HG02798 (cell line): ENCODE measurements at regions not wholly inside any gene's neighbourhood (a gene's known extent, or its start where the extent isn't known, plus 50 kb on each side); places are given as distances from the start of the nearest gene placed in this dataset.
"Not testable (repeated sequence)": the region's sequence is repeated elsewhere in the genome, so short reads cannot be mapped to it uniquely, and the experiment has no call there.

Experiments
- ATAC-seq: cut with Tn5 transposase; IDR thresholded peaks from one replicate; pipeline ENCODE4 v1.9.1; 2021; ENCODE audit warnings: mild to moderate bottlenecking; ENCODE audit not compliant: unreplicated experiment, poor library complexity

DNA sequence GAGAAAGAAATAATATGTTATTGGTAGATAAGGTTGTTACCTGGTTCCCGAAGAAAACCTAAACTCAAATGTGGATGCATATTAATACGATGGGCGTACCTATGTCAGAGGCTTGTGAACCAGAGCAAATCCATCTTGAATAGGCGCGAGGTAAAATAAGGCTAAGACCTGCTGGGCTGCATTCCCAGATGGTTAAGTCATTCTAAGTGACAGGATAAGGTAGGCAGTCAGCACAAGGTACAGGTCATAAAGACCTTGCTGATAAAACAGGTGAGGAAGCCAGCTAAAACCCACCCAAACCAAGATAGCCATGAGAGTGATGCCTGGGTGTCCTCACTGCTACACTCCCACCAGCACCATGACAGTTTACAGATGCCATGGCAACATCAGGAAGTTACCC is 1400.1 kb downstream of the CDH8 start:
- no peak for ATAC-seq

DNA sequence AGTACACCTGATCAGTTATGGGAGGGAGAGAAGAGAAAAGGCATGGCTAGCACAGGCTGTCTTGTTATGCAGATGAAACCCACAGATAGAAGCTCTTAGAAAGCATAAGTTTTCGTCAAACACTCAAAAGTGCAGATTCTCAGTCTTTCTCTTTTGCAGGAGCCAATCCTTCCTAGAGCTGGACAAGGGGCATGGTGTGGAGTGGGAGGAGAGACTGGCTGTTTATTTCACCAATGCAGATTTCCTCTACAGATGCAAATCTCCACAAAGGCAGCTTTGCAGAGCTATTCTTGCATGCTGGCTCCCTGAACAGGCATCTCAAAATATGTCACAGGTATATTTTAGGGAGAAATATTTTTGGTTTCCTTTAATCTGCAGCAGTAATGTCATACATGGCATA is 1400.7 kb downstream of the CDH8 start:
- ATAC-seq, result no peak

DNA sequence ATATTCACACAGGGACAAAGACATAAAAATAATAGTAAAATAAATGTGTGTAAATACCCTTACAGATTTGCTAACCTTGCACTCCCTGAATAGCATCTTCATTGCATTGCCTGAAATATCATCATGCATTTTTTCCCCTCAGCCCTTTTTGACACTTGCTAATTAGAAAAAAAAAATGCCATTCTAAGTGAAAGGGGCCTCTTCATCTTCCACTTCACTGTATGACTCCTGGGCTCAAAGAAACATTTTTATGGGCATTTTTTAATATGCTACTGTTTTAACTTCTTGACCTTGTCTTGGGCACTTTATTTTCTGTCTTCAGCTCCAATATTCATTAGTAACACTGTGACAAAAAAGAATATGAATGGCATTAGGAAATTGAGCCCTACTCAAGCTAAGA is 1424.4 kb downstream of the CDH8 start:
- no peak for ATAC-seq

DNA sequence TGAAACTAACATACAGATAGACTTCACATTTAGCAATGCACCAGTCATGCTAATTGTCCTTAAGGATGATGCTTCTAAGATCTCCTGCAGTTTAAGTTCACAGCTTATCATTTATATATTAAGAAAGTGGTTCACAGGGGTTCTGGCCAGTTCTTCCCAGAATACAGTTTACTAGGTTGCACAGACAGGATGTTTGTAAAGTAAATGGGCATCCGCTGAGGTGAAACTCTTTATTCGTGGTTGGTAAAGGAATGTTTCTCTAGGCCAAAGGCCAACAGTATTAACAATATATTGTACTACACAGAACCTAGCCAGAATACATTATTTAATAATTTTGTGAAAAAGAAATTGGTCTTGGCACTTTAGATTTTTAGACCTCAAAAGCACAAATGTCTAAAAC is 1427.3 kb downstream of the CDH8 start:
- no peak for ATAC-seq

DNA sequence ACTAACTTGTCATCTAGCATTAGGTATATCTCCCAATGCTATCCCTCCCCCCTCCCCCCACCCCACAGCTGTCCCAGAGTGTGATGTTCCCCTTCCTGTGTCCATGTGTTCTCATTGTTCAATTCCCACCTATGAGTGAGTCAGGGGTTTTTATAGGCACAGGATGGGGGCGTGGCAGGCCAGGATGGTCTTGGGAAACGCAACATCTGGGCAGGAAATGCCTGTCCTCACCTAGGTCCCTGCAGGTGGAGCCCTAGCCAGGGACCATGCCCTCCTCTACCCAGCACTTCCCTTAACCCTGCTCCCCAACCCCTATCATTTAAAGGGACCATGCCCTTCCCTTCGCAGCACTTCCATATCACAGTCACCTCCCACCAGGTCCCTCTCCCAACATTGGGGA is 1430.6 kb downstream of the CDH8 start:
- not testable (repeated sequence) for ATAC-seq

DNA sequence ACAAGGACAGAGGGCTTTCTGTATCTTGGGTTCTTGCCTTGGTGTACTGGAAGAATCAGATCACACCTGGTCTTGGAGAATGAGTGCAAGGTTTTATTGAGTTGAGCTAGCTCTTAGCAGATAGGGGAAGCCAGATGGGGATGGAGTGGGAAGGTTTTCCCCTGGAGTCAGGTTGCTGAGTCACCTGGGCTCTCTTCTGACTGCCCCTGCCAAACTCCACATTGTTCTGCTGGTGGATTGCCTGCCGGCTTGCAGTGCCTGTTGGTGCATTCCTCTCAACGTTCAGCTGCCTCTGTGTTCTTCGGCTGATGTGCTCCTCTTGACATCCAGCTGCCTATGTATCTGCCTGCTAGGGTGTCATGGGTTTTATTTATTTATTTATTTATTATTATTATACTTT is 1431.1 kb downstream of the CDH8 start:
- ATAC-seq, result no peak

DNA sequence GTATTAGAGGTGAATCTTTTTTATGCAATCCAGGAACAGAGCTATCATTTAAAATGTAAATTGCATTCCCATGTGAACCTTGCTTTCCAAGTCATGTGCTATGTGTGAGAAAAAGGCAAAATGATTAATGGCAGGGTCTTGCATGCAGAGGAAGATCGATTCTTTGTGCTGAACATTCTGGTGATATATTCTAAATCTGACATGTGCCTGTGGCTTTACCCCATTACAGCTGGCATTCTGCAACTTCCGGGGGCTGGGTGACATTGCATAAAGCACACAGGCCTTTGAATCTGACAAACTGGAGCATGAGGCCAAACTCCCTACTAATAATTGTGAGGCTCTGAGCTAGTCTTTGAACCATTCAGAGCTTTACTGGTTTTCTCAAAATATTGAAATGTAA is 1449.7 kb downstream of the CDH8 start:
- ATAC-seq, result no peak

DNA sequence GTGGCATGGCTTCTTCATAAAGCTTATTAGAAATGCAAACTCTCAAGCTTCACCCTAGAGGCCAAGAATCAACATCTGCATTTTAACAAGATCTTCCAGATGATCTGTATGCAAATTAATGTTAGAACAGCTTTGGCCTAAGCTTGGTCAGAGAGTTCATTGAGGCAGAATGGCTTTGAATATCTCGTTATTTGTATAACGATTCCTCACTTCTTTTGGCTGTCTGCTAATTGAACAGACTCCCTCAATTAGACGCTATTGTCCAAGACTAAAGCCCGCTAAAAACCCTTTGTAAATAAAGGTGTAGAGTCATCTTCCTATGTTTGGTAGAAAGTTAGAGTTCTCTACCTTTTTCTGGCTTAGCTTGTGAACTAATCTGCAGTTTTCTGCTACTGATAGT is 1453.7 kb downstream of the CDH8 start:
- no peak for ATAC-seq

DNA sequence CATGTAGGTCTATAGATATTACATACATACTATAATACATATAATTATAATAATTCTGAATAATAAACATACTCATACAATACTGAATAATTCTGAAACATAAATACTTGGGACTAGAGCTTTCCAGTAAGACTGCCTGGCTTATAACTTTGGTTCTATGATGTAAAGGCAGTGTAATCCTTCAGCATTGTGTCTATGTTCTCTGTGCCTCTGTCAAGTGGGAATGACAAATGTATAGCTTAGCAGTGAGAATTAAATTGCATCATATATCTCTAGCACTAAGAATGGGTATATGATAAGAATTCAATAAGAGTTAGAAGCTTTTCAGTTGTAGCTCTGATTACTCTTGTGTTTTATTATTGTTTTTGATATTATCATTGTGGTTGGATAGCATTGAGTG is 1469.3 kb downstream of the CDH8 start:
- ATAC-seq, result no peak

DNA sequence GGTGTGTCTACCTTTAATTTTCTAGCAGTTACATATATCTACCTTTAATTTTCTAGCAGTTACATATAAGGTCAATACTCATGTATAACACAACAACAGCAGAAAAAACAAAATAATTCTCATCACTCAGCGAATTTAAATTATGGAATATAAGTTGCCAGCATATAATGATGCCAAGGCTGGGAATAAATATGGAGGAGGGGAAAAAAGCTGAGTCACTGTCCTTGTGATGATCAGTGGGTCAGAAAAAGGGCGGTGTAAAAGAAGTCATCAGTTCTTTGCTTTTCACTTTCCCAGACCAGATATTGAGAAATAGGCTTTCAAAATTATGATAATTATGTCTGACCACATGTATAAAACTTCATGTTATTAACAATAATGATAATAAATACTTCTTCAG is 1471.7 kb downstream of the CDH8 start:
- no peak for ATAC-seq

DNA sequence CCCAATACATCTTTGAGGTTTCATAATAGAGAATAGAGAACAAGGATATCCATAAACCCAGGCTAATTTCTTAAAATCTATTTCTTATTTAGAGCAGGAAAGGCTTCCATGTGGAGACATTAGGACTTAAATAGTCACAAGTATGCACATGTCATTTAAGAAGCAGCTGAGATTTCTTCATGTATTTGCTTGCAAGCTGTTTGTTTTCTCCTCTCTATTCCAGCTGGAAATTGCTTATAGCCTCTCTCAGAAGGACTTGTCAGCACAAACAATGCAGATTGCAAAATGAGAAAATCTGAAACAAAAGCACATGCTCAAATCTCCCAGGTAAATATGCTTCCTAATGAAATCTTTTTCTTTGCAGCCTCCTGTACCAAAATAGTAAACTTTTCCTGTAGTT is 1473.1 kb downstream of the CDH8 start:
- ATAC-seq, result no peak

DNA sequence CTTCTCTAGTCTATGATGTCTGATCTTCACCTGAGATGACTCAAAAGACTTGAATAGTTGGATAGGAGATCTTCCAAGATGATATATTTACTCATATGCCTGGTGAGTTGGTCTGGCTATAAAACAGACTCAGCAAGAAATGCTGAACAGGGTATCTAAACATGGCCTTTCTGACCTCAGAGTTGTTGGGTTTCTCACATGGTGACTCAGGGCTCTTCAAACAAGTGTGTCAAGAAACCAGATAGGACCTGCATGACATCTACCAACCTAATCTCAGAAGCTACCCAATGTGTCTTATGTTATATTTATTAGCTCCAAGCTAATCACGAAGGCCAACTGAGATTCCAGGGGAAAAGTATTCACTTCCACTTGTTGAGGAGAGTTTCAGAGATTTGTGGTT is 1477.3 kb downstream of the CDH8 start:
- no peak for ATAC-seq

DNA sequence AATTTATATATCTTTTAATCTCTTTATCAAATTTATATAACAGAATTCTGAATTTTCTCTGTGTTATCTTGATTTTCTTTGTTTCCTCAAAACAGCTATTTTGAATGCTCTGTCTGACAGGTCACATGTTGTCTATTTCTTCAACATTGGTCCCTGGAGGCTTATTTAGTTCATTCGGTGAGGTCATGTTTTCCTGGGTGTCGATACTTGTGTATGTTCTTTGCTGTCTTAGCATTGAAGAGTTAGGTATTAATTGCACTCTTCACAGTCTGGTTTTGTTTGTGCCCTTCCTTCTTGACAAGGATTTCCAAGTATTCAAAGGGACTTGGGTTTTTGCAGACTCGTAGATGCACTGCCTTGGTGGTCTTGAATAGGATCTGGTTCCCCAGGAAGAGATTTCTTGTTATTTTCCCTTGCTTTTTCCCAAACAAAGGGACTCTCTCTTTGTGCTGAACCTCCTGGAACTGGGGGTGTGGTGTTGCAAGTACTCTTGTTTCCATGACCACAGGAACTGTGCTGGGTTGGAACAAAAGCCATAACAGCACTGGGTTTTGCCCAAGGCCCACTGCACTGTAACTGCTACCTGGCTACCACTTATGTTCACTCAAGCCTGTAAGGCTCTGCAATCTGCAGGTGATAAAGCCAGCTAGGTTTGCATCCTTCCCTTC is 1483.0 kb downstream of the CDH8 start:
- no peak for ATAC-seq

DNA sequence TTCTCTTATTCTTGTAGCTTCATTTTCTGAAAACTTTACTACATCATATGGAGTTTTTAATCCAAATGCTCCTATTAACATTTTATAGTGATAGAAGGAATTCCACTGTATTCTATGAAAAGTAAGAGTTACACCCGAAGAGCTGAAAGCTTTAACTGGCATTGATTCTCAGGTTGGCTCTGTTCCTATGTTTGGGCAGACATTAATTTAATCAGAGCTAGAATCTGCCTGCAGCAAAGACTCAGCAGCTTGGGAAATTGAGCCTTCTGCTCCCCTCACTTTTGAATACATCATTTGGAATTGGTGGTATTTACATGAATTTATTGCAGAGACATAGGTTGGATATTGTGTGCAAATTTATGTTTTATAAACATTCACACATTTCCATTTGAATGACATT is 1494.7 kb downstream of the CDH8 start:
- ATAC-seq, result no peak

DNA sequence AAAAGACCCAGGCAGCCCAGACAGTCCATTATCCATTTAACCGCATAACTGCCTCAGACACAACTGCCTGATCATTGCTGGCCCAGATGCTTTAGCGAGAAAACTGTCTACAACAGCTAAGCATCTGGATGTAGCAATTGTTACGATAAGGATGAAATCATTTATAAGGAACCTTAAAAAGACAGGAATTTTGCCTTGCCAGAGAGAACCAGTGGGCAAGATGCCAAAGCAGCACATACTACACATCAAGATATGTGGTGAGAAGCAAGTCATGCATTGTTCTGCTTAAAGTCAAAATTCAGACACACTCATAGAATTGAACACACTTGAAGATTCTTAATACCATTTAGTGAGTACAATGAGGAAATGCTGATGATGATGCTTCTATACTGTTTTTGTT is 1525.3 kb downstream of the CDH8 start:
- no peak for ATAC-seq

DNA sequence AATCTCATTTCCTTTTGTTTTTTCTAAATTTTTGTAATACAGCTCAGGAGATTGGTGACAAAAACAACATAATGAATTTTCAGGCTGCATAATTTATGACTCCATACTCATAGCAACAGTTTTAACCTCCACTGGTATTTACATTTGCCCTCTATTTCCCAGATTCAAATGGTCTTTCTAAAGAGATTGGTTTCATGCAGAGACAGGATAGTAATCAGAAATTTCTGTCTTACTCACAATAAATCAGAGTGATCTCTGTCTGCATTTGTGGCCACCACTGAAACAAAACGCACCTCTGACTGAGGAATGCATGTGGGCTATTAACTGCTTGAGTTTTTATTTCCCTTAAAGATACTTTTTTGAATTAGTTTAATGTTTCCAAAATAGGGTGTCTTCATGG is 1526.0 kb downstream of the CDH8 start:
- ATAC-seq, result no peak

DNA sequence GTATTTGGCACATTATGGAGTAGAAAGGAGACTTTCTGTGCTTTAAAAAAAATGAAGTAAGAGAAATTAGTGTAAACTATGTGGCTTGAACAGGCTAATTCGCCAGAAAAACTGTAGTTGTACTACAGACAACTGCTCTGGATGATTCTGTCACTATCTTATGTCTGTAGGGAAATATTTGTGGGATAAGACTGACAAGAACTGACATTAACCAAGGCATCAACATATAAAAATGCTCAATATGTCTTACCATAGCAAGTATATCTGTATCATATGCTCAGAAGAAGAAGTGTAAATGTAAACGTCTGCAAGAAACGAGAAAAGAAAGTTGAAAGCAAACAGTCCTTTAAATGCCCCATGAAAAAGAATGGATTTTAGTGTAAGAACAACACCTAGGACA is 1545.0 kb downstream of the CDH8 start:
- no peak for ATAC-seq

DNA sequence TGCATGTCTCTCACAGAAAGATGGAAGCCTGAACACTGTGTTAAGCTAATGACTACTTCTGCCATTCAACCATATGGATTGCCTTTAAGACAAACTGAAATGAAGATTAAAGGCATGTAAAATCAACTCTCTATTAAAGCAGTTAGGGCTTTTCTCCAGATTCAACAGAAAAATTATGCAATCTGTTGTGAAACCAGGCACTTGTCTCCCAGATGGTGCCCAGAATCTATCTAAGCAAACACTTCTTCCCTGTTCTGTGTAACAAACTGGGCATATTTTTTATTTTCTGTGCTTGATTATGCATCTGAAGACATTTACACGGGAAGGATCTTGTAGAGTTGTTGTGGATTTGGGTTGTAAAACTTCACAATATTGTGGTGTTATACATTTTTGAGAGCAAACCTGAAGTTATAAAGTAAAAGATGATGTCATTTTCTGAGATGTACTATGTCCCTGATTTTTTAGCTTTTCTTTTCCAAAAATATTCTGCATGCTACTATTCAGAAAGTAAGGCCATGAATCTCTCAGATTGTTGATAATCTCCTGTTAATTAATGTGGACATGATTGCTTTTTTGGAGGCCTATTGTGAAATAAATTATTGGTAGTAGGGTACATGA is 1550.3 kb downstream of the CDH8 start:
- no peak for ATAC-seq

DNA sequence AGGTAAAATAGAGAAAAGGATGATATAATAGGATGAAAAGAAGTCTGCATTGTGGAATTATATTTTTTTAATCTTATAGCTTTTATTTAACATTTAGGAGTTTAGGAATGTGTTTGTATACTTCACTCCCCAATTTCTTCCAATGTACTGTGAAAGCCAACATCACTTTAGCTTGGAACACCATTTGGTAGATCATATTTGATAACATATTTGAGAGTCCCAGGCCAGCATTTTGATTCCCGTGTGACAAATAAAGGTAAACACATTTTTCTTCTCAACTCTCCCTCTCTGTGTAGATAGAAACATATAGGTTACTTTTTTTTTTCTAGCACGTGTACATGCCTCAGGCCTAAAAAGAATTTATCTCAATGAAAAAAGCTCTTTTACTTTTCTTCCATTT is 1551.3 kb downstream of the CDH8 start:
- ATAC-seq, result no peak

DNA sequence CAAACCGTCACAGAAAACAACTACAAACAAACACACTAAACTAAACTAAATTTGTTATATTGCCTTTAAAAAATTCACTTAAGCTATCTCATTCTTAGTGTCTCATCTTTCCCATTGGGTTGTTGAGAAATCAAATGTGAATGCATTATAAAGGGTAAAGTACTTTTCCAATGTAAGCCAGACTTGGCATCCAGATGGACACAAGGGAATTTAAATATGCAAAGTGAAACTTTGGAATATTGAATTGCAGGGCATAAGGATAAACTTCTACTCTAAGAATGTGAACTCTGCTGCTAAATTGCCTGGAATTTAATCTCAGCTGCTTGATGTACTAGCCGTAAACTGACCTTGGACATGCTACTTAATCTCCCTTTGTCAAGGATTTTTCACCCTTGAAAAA is 1554.6 kb downstream of the CDH8 start:
- ATAC-seq, result no peak

DNA sequence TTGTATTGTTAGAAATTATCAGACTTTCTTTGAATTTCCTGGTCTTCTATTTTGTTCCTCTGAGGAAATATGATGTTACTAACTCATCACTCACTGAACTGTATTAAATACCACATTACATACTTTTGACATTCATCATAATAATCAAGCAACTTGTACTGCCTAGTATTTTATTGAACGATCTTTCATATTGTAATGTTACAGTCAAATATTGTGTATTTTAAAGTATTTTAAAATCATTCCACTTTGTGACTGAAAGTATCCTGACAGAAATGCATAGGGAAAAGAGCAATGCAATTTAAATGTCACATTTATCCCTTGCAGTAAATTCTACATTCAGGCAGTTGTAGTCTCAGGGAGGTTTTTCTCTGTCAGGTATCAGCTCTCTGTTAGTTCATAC is 1557.4 kb downstream of the CDH8 start:
- no peak for ATAC-seq

DNA sequence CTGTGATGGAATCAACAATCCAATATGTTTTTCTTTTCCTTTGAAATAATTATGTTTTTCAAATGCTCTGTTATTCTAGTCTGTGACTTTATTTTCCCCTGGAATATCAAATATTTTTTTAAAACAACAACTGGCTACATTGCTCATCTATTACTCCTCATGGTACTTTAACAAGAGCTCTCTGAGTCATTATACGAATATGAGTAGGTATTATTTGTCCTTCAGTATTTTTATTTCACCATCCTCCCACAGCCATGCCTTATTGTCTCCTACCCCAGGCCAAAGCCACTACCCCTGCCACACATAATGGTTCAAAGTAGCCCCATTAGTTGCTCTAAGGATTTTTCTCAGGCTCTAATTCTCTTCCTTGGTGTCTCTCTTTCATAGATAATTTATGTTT is 1572.3 kb downstream of the CDH8 start:
- ATAC-seq, result no peak

DNA sequence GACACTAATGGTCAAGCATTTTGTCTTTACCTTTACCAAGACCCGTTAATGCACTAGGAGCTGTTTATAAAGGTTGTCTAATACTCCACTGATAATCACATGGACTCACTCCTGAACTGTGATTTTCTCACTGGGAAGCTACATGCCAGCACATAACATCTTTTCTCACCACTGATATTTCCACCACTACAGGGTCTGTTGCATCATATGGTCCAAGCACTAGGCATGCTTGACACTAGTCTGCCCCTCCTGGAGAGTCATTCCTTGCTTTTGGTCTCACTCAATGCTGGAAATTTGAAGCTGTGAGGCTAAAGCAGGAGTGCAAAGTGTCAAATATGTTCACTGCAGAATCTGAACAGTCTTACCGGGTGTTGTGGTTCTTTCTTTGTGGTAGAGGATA is 1576.8 kb downstream of the CDH8 start:
- no peak for ATAC-seq
